Gastroesophageal sphincter (tissue), 4 donors: ENCODE measurements at regions not wholly inside any gene's neighbourhood (a gene's known extent, or its start where the extent isn't known, plus 50 kb on each side); places are given as distances from the start of the nearest gene placed in this dataset.

ENCODE experiments used
- ATAC-seq: fragments of 150-250 bp; one replicate; pipeline ENCODE4 v1.9.1; 2016; ENCODE audit warnings: mild to moderate bottlenecking, moderate library complexity
- H3K27ac ChIP-seq, 4 donors: fragments of 200-600 bp; sonication (generic) in 3 of 4; 1 replicate in 3 of 4; 2 replicates in 1 of 4; pipeline ENCODE4 v1.5.1; 2016 to 2019
- H3K27me3 ChIP-seq: fragments of 200-600 bp; sonication (generic); one replicate; pipeline ENCODE4 v1.5.1; 2019
- H3K36me3 ChIP-seq, 2 donors: fragments of 200-600 bp; sonication (generic); one replicate each; pipeline ENCODE4 v1.5.1; 2019; ENCODE audit warnings: control low read depth in 1 of 2
- H3K4me1 ChIP-seq, 3 donors: fragments of 200-600 bp; sonication (generic); 1 replicate in 2 of 3; 2 replicates in 1 of 3; pipeline ENCODE4 v1.5.1; 2016 to 2019; ENCODE audit warnings: control low read depth in 2 of 3
- H3K4me3 ChIP-seq, 2 donors: fragments of 200-600 bp; sonication (generic); one replicate each; pipeline ENCODE4 v1.5.1; 2019; ENCODE audit warnings: mild to moderate bottlenecking in 1 of 2, moderate library complexity in 1 of 2
- H3K9me3 ChIP-seq, 3 donors: fragments of 200-600 bp; sonication (generic); one replicate each; pipeline ENCODE4 v1.5.1; 2017 to 2019; ENCODE audit warnings: control low read depth in 2 of 3
- CTCF ChIP-seq, 4 experiments: fragments of 200-600 bp in 2 of 4; fragments of 450-650 bp in 2 of 4; sonication (generic) in 1 of 4; IDR thresholded peaks; one replicate each; pipeline ENCODE4 v1.5.1; 2017 to 2019; ENCODE audit warnings: antibody characterized with exemption in 4 of 4, mild to moderate bottlenecking in 2 of 4, moderate library complexity in 2 of 4
- EP300 ChIP-seq: sonication (generic); formaldehyde crosslinking; IDR thresholded peaks from one replicate; pipeline ENCODE4 v1.6.1; 2017; ENCODE audit warnings: antibody characterized with exemption, mild to moderate bottlenecking
- POLR2A ChIP-seq, 2 donors: fragments of 450-650 bp; IDR thresholded peaks; one replicate each; pipeline ENCODE4 v1.6.1; 2017; ENCODE audit warnings: antibody characterized with exemption in 2 of 2, mild to moderate bottlenecking in 2 of 2, moderate library complexity in 1 of 2
- POLR2AphosphoS5 ChIP-seq: sonication (generic); formaldehyde crosslinking; IDR thresholded peaks from one replicate; pipeline ENCODE4 v1.6.1; 2017; ENCODE audit warnings: antibody characterized with exemption
- WGBS, 2 donors: methylation state at CpG; one replicate each; pipeline ENCODE4 v1.1.5; 2018; ENCODE audit warnings: low coverage in 1 of 2; 5-methylcytosine and 5-hydroxymethylcytosine counted together

DNA sequence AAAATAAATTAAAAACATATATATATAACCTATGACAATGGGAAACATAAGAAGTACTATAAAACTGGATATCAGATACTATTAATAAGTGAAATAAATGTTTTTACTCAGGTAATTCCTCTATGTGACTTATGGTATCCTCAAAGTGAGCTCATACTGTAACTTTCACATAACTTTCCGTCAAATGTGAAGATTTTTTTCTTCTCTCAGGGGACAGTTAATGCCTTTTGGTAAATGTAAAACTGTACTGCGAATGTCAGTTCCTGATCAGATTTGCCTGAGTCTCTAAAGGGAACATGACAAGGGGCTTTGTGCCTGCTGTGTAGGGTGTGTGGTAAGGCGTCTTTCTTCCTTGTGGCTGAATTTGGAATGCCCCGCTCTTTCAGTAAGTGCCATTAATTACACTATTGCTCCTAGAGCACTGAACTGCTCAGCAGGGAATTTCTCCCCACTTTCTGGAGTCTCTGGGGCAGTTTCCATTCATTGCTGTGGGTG, 271.8 kb downstream of the PRL start:
- H3K27ac ChIP-seq = peak overlapping the region in 2 of 4 donors; percentile 47 to 50
- peaks cover 4 to 42% (median 7%) of the 10 kb centered on the region in 3 donors for H3K4me1 ChIP-seq
- 83 to 93% methylated on average over 4 of the region's 4 CpGs for WGBS, 2 donors
- H3K4me3 ChIP-seq = no peak overlapping the region
- H3K27me3 ChIP-seq = no peaks in the 10 kb centered on the region
- no peak for ATAC-seq
- H3K36me3 ChIP-seq = peaks cover 0 to 20% of the 10 kb centered on the region in 2 donors
- TF ChIP-seq POLR2A (IDR thresholded peaks at IDR 0.05) = no peak
- no peak for TF ChIP-seq POLR2AphosphoS5
- no peak for TF ChIP-seq CTCF (IDR thresholded peaks at IDR 0.05)
- TF ChIP-seq EP300 = no peak
- H3K9me3 ChIP-seq = peaks cover 0 to 11% (median 0%) of the 10 kb centered on the region in 3 donors

GRCh38 chr6:22025468-22026163, 271.2 kb downstream of the PRL start:
- Histone ChIP-seq H3K4me1 (peaks cover 4 to 46% (median 7%) of the 10 kb centered on the region in 3 donors), H3K4me3 (no peak overlapping the region)
- peak; percentile 32 for ATAC-seq

DNA sequence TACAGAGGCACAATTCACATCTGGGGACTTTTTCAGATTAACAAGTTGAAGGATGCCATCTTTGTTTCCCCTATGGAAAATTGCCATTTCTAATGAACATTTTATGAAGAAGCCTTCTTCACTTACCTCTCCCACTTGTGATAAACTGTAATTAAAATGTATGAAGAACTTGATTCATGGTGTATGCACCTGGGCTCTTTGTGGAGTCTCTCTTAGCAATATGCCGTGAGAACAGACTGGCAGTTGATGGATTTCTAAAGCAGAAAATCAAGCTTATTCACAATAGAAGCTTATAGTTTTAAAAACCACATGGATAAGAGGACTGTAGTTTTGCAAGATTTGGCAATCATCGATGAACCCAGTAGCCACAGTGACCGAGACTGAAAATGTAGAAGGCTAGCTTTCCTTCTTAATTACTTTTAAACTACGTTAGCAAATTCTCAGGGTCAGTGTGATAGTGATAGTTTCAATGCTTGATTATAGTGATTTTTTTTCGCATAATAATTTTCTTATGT, 270.6 kb downstream of the PRL start:
- Histone ChIP-seq H3K27ac (peak overlapping the region in 2 of 4 donors; percentile 47 to 50), H3K4me3 (no peak overlapping the region), H3K36me3 (peaks cover 0 to 16% of the 10 kb centered on the region in 2 donors), H3K9me3 (peaks cover 0 to 11% (median 0%) of the 10 kb centered on the region in 3 donors), H3K27me3 (no peaks in the 10 kb centered on the region), H3K4me1 (peaks cover 4 to 46% (median 7%) of the 10 kb centered on the region in 3 donors)
- 77 to 89% methylated on average over 5 of the region's 5 CpGs for WGBS, 2 donors
- ATAC-seq = no peak
- no peak for TF ChIP-seq POLR2AphosphoS5
- TF ChIP-seq POLR2A (IDR thresholded peaks at IDR 0.05) = no peak
- no peak for TF ChIP-seq EP300
- no peak for TF ChIP-seq CTCF (IDR thresholded peaks at IDR 0.05)

More at GRCh38 chr6:22025468-22026163, 271.2 kb downstream of the PRL start:
- H3K36me3 ChIP-seq = peaks cover 0 to 20% of the 10 kb centered on the region in 2 donors
- H3K27ac ChIP-seq = peak overlapping the region in 2 of 4 donors; percentile 47 to 50
- peaks cover 0 to 11% (median 0%) of the 10 kb centered on the region in 3 donors for H3K9me3 ChIP-seq
- TF ChIP-seq POLR2A (IDR thresholded peaks at IDR 0.05) = no peak
- TF ChIP-seq EP300 = no peak
- H3K27me3 ChIP-seq = no peaks in the 10 kb centered on the region
- 32 to 40% methylated on average over 3 to 5 of the region's 9 CpGs for WGBS, 2 donors

DNA sequence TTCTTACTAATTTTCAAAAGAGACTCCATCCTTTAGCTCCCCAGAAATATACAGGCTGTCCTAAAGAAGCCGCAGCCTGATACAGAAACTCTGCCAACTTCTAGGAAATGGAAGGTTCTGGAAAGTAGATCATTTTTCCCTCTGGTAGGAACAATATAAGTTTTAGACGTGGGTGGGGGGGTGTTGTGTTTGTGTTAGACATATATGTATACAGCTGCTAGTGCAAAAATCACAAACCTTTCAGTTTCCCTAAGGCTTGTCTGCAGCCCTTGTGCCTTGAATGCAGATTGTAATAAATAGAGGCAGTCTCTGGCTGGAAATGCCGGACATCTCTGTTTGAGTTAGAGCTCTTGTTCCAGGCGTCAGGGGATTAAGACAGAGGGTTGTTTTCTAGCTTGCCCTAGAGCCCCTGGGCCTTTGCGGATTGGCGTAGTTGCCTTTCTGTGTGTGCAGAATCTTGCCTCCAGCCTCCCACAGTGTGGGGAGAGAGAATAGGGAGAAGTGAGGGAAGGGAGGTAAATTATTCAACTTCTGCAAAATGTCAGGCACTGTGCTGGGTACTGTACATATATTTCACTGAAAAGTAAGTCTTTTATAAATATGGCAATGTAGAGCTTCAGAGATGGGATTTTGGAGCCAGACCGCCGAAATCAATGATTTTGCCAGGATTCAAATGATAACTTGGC, 269.7 kb downstream of the PRL start:
- 73 to 85% methylated on average over 4 to 6 of the region's 8 CpGs for WGBS, 2 donors
- ATAC-seq = no peak
- H3K27me3 ChIP-seq = no peaks in the 10 kb centered on the region
- H3K36me3 ChIP-seq = peaks cover 0 to 6% of the 10 kb centered on the region in 2 donors
- TF ChIP-seq EP300 = no peak
- no peak for TF ChIP-seq CTCF (IDR thresholded peaks at IDR 0.05)
- TF ChIP-seq POLR2AphosphoS5 = no peak
- no peak for TF ChIP-seq POLR2A (IDR thresholded peaks at IDR 0.05)
- no peak overlapping the region for H3K4me3 ChIP-seq
- H3K4me1 ChIP-seq = peaks cover 4 to 46% (median 7%) of the 10 kb centered on the region in 3 donors
- no peak overlapping the region for H3K27ac ChIP-seq
- peaks cover 0 to 4% (median 0%) of the 10 kb centered on the region in 3 donors for H3K9me3 ChIP-seq

DNA sequence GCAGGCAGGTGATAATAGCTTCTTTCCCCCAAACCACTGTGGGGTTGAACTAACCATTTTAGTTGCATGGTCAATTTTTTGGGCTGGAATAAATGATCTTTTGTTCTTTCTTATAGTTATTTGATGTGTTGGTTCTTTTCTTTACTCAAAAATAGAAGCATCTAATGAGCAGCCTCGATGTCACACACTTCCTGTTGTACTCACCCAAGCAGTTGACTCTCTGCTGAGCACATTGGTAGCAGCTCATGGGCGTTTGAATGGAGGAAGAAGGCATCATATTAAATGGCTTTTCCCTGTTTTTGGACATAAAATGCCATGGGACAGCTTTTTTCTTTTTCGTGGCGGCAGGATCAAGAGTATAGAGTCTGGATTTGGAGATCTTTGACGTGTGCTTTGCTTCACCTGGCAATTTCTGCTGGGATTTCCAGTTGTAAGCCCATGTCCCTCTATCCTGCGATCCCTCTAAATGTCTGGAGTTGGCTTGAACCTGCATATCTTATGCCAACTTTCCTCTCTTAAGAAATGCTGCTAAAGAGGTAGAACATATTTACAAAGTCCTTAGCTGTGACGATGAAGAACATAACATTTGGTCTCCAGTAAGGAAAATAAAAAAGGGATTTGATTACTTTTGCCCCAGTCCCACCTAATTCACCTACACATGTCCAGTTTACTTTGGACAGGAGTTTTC, 268.3 kb downstream of the PRL start:
- WGBS, 2 donors = 44 to 58% methylated on average over 4 to 7 of the region's 7 CpGs
- H3K4me3 ChIP-seq = no peak overlapping the region
- ATAC-seq = no peak
- H3K27me3 ChIP-seq = no peaks in the 10 kb centered on the region
- H3K27ac ChIP-seq = peak overlapping the region in 2 of 4 donors; percentile 24 to 54
- no peaks in the 10 kb centered on the region for H3K36me3 ChIP-seq
- H3K9me3 ChIP-seq = no peaks in the 10 kb centered on the region
- H3K4me1 ChIP-seq = peaks cover 4 to 46% (median 7%) of the 10 kb centered on the region in 3 donors
- TF ChIP-seq EP300 = no peak
- TF ChIP-seq POLR2A (IDR thresholded peaks at IDR 0.05) = no peak
- no peak for TF ChIP-seq POLR2AphosphoS5
- no peak for TF ChIP-seq CTCF (IDR thresholded peaks at IDR 0.05)
